Lower leg skin (tissue), 4 donors: ENCODE measurements at regions not wholly inside any gene's neighbourhood (a gene's known extent, or its start where the extent isn't known, plus 50 kb on each side); places are given as distances from the start of the nearest gene placed in this dataset.

Experiments
- DNase-seq, 2 donors: peaks; one replicate each; pipeline ENCODE4 v3.0.0-alpha.2; 2019; ENCODE audit warnings: low spot score in 2 of 2
- H3K4me3 ChIP-seq: fragments of 200-600 bp; sonication (generic); 2 replicates; pipeline ENCODE4 v1.5.1; 2017; ENCODE audit warnings: mild to moderate bottlenecking, low read depth; ENCODE audit not compliant: poor library complexity, severe bottlenecking
- CTCF ChIP-seq, 3 donors: fragments of 450-650 bp; IDR thresholded peaks; one replicate each; pipeline ENCODE4 v1.5.1; 2016; ENCODE audit warnings: antibody characterized with exemption in 3 of 3, mild to moderate bottlenecking in 3 of 3, moderate library complexity in 2 of 3
- POLR2A ChIP-seq, 2 donors: fragments of 450-650 bp; IDR thresholded peaks; one replicate each; pipeline ENCODE4 v1.6.1; 2016 to 2017; ENCODE audit warnings: antibody characterized with exemption in 2 of 2, mild to moderate bottlenecking in 1 of 2, moderate library complexity in 1 of 2
- WGBS, 2 donors: methylation state at CpG; one replicate each; pipeline ENCODE4 v1.1.5; 2018; 5-methylcytosine and 5-hydroxymethylcytosine counted together
- intact Hi-C: fragments of 100-400 bp; cut with DNase I; formaldehyde crosslinking; loops from one replicate; pipeline ENCODE4 v1.15.0; 2023; ENCODE audit warnings: low total_unique reads

DNA sequence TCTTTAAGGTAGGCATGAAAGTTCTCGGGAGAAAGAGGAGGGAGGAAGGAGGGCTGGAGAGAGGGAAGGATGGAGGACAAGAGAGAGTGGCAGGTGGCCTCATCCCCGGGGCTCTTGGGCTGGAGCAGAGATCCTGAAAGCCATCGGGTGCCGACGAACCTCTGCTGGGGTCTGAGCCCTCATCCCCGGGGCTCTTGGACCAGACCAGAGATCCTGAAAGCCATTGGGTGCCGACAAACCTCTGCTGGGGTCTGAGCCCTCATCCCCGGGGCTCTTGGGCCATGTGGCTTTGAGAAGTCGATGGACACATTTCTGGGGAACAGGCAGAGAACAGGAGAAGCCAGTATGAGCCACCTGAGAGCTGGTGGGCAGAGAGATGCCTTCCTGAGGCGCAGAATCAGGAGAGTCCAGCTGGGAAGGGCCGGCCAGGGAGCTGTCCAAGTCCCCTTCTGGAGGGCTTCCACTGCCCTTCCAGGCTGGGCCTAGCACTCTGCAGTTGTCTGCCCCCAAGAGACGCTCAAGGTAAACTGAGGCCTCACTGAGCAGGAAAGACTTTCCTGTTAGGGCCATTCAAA, 1398.1 kb downstream of the BRD1 start:
- 80 to 81% methylated on average over 12 of the region's 12 CpGs for WGBS, 2 donors
- no peak for TF ChIP-seq POLR2A (IDR thresholded peaks at IDR 0.05)
- TF ChIP-seq CTCF (IDR thresholded peaks at IDR 0.05) = no peak
- no peak for DNase-seq
- intact Hi-C loops = no loop called here
- no peak overlapping the region for H3K4me3 ChIP-seq

GRCh38 chr22:48428631-48429371, 1398.9 kb downstream of the BRD1 start:
- TF ChIP-seq CTCF (IDR thresholded peaks at IDR 0.05) = no peak
- no peak for TF ChIP-seq POLR2A (IDR thresholded peaks at IDR 0.05)
- WGBS, 2 donors = 78 to 82% methylated on average over 18 of the region's 18 CpGs
- no peak overlapping the region for H3K4me3 ChIP-seq
- no peak for DNase-seq
- intact Hi-C loops = no loop called here

- no peak overlapping the region for H3K4me3 ChIP-seq
- intact Hi-C loops = no loop called here
- no peak for DNase-seq
- 81 to 89% methylated on average over 13 to 15 of the region's 15 CpGs for WGBS, 2 donors
- TF ChIP-seq POLR2A (IDR thresholded peaks at IDR 0.05) = no peak
- TF ChIP-seq CTCF (IDR thresholded peaks at IDR 0.05) = no peak
These were observed 1399.9 kb downstream of the BRD1 start for GRCh38 chr22:48427731-48428211.

- no peak for DNase-seq
- WGBS, 2 donors = 67 to 75% methylated on average over 18 of the region's 18 CpGs
These were observed 1401.0 kb downstream of the BRD1 start for GRCh38 chr22:48426466-48427380.

GRCh38 chr22:48425641-48426040, 1402.0 kb downstream of the BRD1 start:
- TF ChIP-seq CTCF (IDR thresholded peaks at IDR 0.05) = no peak
- no peak for TF ChIP-seq POLR2A (IDR thresholded peaks at IDR 0.05)
- H3K4me3 ChIP-seq = no peak overlapping the region
- WGBS, 2 donors = 81 to 89% methylated on average over 12 of the region's 12 CpGs
- no peak for DNase-seq
- intact Hi-C loops = no loop called here

More at GRCh38 chr22:48426466-48427380, 1401.0 kb downstream of the BRD1 start:
- intact Hi-C loops = no loop called here
- no peak overlapping the region for H3K4me3 ChIP-seq
- TF ChIP-seq POLR2A (IDR thresholded peaks at IDR 0.05) (no peak), CTCF (IDR thresholded peaks at IDR 0.05) (no peak)
